ENCODE measurements at regions not wholly inside any gene's neighbourhood (a gene's known extent, or its start where the extent isn't known, plus 50 kb on each side); places are given as distances from the start of the nearest gene placed in this dataset.

- Mint-ChIP-seq H3K4me1 (no peaks in the 10 kb centered on the region), H3K9me3 (peaks cover 5% of the 10 kb centered on the region), H3K36me3 (no peaks in the 10 kb centered on the region), H3K27ac (no peak overlapping the region), H3K4me3 (no peak overlapping the region)
- DNase-seq (ENCODE audit: low spot score in 2 of 2): no peak
- ATAC-seq: no peak
These were observed 516.4 kb upstream of the GRIA3 start for GRCh38 chrX:122667667-122668066.

- H3K27ac Mint-ChIP-seq: no peak overlapping the region
- H3K4me3 Mint-ChIP-seq: no peak overlapping the region
- DNase-seq (ENCODE audit: low spot score in 2 of 2) (no peak), ATAC-seq (no peak)
- peaks cover 6% of the 10 kb centered on the region for H3K9me3 Mint-ChIP-seq
- no peaks in the 10 kb centered on the region for H3K36me3 Mint-ChIP-seq
- no peaks in the 10 kb centered on the region for H3K4me1 Mint-ChIP-seq
These were observed 480.3 kb upstream of the GRIA3 start for GRCh38 chrX:122703762-122704161.

- H3K36me3 Mint-ChIP-seq: no peaks in the 10 kb centered on the region
- ATAC-seq: no peak
These were observed 444.3 kb upstream of the GRIA3 start for GRCh38 chrX:122739770-122740169.

GRCh38 chrX:122770581-122770980, 413.5 kb upstream of the GRIA3 start:
- H3K27ac Mint-ChIP-seq: no peak overlapping the region
- H3K4me3 Mint-ChIP-seq: no peak overlapping the region
- no peaks in the 10 kb centered on the region for H3K4me1 Mint-ChIP-seq
- no peaks in the 10 kb centered on the region for H3K36me3 Mint-ChIP-seq
- DNase-seq (ENCODE audit: low spot score in 2 of 2) (no peak), ATAC-seq (no peak)
- H3K9me3 Mint-ChIP-seq: peaks cover 4% of the 10 kb centered on the region

More at GRCh38 chrX:122739770-122740169, 444.3 kb upstream of the GRIA3 start:
- no peak for DNase-seq (ENCODE audit: low spot score in 2 of 2)
- H3K27ac Mint-ChIP-seq: no peak overlapping the region
- peaks cover 8% of the 10 kb centered on the region for H3K9me3 Mint-ChIP-seq
- no peak overlapping the region for H3K4me3 Mint-ChIP-seq
- H3K4me1 Mint-ChIP-seq: no peaks in the 10 kb centered on the region

GRCh38 chrX:122771933-122772332, 412.1 kb upstream of the GRIA3 start:
- Mint-ChIP-seq H3K4me3 (no peak overlapping the region), H3K9me3 (peaks cover 4% of the 10 kb centered on the region), H3K27ac (no peak overlapping the region), H3K4me1 (no peaks in the 10 kb centered on the region), H3K36me3 (no peaks in the 10 kb centered on the region)
- ATAC-seq (no peak), DNase-seq (ENCODE audit: low spot score in 2 of 2) (no peak)

GRCh38 chrX:122777766-122778165, 406.3 kb upstream of the GRIA3 start:
- H3K4me1 Mint-ChIP-seq: no peaks in the 10 kb centered on the region
- no peak for DNase-seq (ENCODE audit: low spot score in 2 of 2)
- H3K27ac Mint-ChIP-seq: no peak overlapping the region
- ATAC-seq: no peak
- no peaks in the 10 kb centered on the region for H3K36me3 Mint-ChIP-seq
- H3K9me3 Mint-ChIP-seq: no peaks in the 10 kb centered on the region
- H3K4me3 Mint-ChIP-seq: no peak overlapping the region

GRCh38 chrX:122783918-122784317, 400.2 kb upstream of the GRIA3 start:
- Mint-ChIP-seq H3K4me1 (no peaks in the 10 kb centered on the region), H3K27ac (no peak overlapping the region), H3K36me3 (no peaks in the 10 kb centered on the region)

GRCh38 chrX:122787231-122787630, 396.8 kb upstream of the GRIA3 start:
- peaks cover 9% of the 10 kb centered on the region for H3K9me3 Mint-ChIP-seq
- H3K4me3 Mint-ChIP-seq: no peak overlapping the region
- ATAC-seq (no peak), DNase-seq (ENCODE audit: low spot score in 2 of 2) (no peak)
- H3K27ac Mint-ChIP-seq: no peak overlapping the region
- no peaks in the 10 kb centered on the region for H3K4me1 Mint-ChIP-seq
- no peaks in the 10 kb centered on the region for H3K36me3 Mint-ChIP-seq

More at GRCh38 chrX:122783918-122784317, 400.2 kb upstream of the GRIA3 start:
- H3K9me3 Mint-ChIP-seq: peaks cover 7% of the 10 kb centered on the region
- DNase-seq (ENCODE audit: low spot score in 2 of 2) (no peak), ATAC-seq (no peak)
- no peak overlapping the region for H3K4me3 Mint-ChIP-seq

GRCh38 chrX:122788216-122788615, 395.9 kb upstream of the GRIA3 start:
- DNase-seq (ENCODE audit: low spot score in 2 of 2) (no peak), ATAC-seq (no peak)
- Mint-ChIP-seq H3K9me3 (peaks cover 9% of the 10 kb centered on the region), H3K27ac (no peak overlapping the region), H3K4me1 (no peaks in the 10 kb centered on the region), H3K4me3 (no peak overlapping the region), H3K36me3 (no peaks in the 10 kb centered on the region)

GRCh38 chrX:122790376-122791095, 393.5 kb upstream of the GRIA3 start:
- Mint-ChIP-seq H3K36me3 (no peaks in the 10 kb centered on the region), H3K4me1 (no peaks in the 10 kb centered on the region), H3K4me3 (no peak overlapping the region), H3K9me3 (peaks cover 12% of the 10 kb centered on the region), H3K27ac (no peak overlapping the region)
- ATAC-seq: no peak
- DNase-seq (ENCODE audit: low spot score in 2 of 2): no peak

- Mint-ChIP-seq H3K4me3 (no peak overlapping the region), H3K36me3 (no peaks in the 10 kb centered on the region), H3K9me3 (peaks cover 8% of the 10 kb centered on the region), H3K27ac (no peak overlapping the region), H3K4me1 (no peaks in the 10 kb centered on the region)
- no peak for DNase-seq (ENCODE audit: low spot score in 2 of 2)
- ATAC-seq: no peak
These were observed 370.2 kb upstream of the GRIA3 start for GRCh38 chrX:122813876-122814275.

GRCh38 chrX:122816288-122816687, 367.8 kb upstream of the GRIA3 start:
- H3K4me3 Mint-ChIP-seq: no peak overlapping the region
- no peaks in the 10 kb centered on the region for H3K4me1 Mint-ChIP-seq
- ATAC-seq (no peak), DNase-seq (ENCODE audit: low spot score in 2 of 2) (no peak)
- H3K9me3 Mint-ChIP-seq: peaks cover 5% of the 10 kb centered on the region
- H3K27ac Mint-ChIP-seq: no peak overlapping the region
- no peaks in the 10 kb centered on the region for H3K36me3 Mint-ChIP-seq

GRCh38 chrX:122817321-122817955, 366.6 kb upstream of the GRIA3 start:
- Mint-ChIP-seq H3K27ac (no peak overlapping the region), H3K4me3 (no peak overlapping the region), H3K9me3 (peaks cover 5% of the 10 kb centered on the region), H3K4me1 (no peaks in the 10 kb centered on the region), H3K36me3 (no peaks in the 10 kb centered on the region)
- ATAC-seq (no peak), DNase-seq (ENCODE audit: low spot score in 2 of 2) (no peak)

- no peak overlapping the region for H3K27ac Mint-ChIP-seq
- no peak for ATAC-seq
These were observed 366.0 kb upstream of the GRIA3 start for GRCh38 chrX:122818068-122818467.

GRCh38 chrX:122833230-122833629, 350.8 kb upstream of the GRIA3 start:
- no peaks in the 10 kb centered on the region for H3K9me3 Mint-ChIP-seq
- DNase-seq (ENCODE audit: low spot score in 2 of 2) (no peak), ATAC-seq (no peak)
- H3K36me3 Mint-ChIP-seq: no peaks in the 10 kb centered on the region
- H3K4me3 Mint-ChIP-seq: no peak overlapping the region
- H3K4me1 Mint-ChIP-seq: no peaks in the 10 kb centered on the region
- no peak overlapping the region for H3K27ac Mint-ChIP-seq

More at GRCh38 chrX:122818068-122818467, 366.0 kb upstream of the GRIA3 start:
- no peak for DNase-seq (ENCODE audit: low spot score in 2 of 2)
- no peak overlapping the region for H3K4me3 Mint-ChIP-seq
- H3K9me3 Mint-ChIP-seq: peaks cover 5% of the 10 kb centered on the region
- H3K36me3 Mint-ChIP-seq: no peaks in the 10 kb centered on the region
- no peaks in the 10 kb centered on the region for H3K4me1 Mint-ChIP-seq

- ATAC-seq (no peak), DNase-seq (ENCODE audit: low spot score in 2 of 2) (no peak)
- Mint-ChIP-seq H3K27ac (no peak overlapping the region), H3K9me3 (no peaks in the 10 kb centered on the region), H3K4me1 (no peaks in the 10 kb centered on the region), H3K4me3 (no peak overlapping the region), H3K36me3 (no peaks in the 10 kb centered on the region)
These were observed 348.2 kb upstream of the GRIA3 start for GRCh38 chrX:122835886-122836285.

Measured in stimulated activated effector memory CD8-positive, alpha-beta T cell treated with anti-CD3 and anti-CD28 coated beads, Interleukin-12 subunit alpha, Interleukin-12 subunit beta, amount 100 ng/mL, for 72 hours (primary cell).